HG02870 (cell line): ENCODE measurements at regions not wholly inside any gene's neighbourhood (a gene's known extent, or its start where the extent isn't known, plus 50 kb on each side); places are given as distances from the start of the nearest gene placed in this dataset.

Experiments
- ATAC-seq: cut with Tn5 transposase; IDR thresholded peaks from one replicate; pipeline ENCODE4 v1.9.1; 2021; ENCODE audit warnings: mild to moderate bottlenecking, moderate library complexity; ENCODE audit not compliant: unreplicated experiment

GRCh38 chr3:66797889-66798560 is 200.1 kb upstream of the KBTBD8 start:
- no peak for ATAC-seq

- ATAC-seq: no peak
Measured at GRCh38 chr3:66800941-66801545, 197.1 kb upstream of the KBTBD8 start.

GRCh38 chr3:66803206-66803605 is 194.9 kb upstream of the KBTBD8 start:
- ATAC-seq: no peak

- no peak for ATAC-seq
Measured at GRCh38 chr3:66803721-66804695, 194.1 kb upstream of the KBTBD8 start.

GRCh38 chr3:66808891-66809594 is 189.1 kb upstream of the KBTBD8 start:
- ATAC-seq: no peak

GRCh38 chr3:66809595-66809958 is 188.5 kb upstream of the KBTBD8 start:
- ATAC-seq: no peak

- ATAC-seq: no peak
Measured at GRCh38 chr3:66812136-66812535, 186.0 kb upstream of the KBTBD8 start.

GRCh38 chr3:66812741-66813140 is 185.4 kb upstream of the KBTBD8 start:
- ATAC-seq: no peak

GRCh38 chr3:66816090-66816761 is 181.9 kb upstream of the KBTBD8 start:
- ATAC-seq: no peak

GRCh38 chr3:66817951-66818557 is 180.1 kb upstream of the KBTBD8 start:
- no peak for ATAC-seq

GRCh38 chr3:66819993-66820501 is 178.1 kb upstream of the KBTBD8 start:
- no peak for ATAC-seq

GRCh38 chr3:66822186-66823008 is 175.7 kb upstream of the KBTBD8 start:
- ATAC-seq: peak; percentile 92

- ATAC-seq: no peak
Measured at GRCh38 chr3:66823009-66823397, 175.1 kb upstream of the KBTBD8 start.

GRCh38 chr3:66823532-66823931 is 174.6 kb upstream of the KBTBD8 start:
- no peak for ATAC-seq

GRCh38 chr3:66825375-66825774 is 172.7 kb upstream of the KBTBD8 start:
- ATAC-seq: no peak

- ATAC-seq: no peak
Measured at GRCh38 chr3:66827726-66828125, 170.4 kb upstream of the KBTBD8 start.

GRCh38 chr3:66828303-66828702 is 169.8 kb upstream of the KBTBD8 start:
- no peak for ATAC-seq

- ATAC-seq: no peak
Measured at GRCh38 chr3:66830301-66830700, 167.8 kb upstream of the KBTBD8 start.

GRCh38 chr3:66831931-66832330 is 166.2 kb upstream of the KBTBD8 start:
- no peak for ATAC-seq
